ENCODE measurements at regions not wholly inside any gene's neighbourhood (a gene's known extent, or its start where the extent isn't known, plus 50 kb on each side); places are given as distances from the start of the nearest gene placed in this dataset.
A peak's percentile ranks its signal among the peaks of the same experiment; 100 is the strongest.

DNA sequence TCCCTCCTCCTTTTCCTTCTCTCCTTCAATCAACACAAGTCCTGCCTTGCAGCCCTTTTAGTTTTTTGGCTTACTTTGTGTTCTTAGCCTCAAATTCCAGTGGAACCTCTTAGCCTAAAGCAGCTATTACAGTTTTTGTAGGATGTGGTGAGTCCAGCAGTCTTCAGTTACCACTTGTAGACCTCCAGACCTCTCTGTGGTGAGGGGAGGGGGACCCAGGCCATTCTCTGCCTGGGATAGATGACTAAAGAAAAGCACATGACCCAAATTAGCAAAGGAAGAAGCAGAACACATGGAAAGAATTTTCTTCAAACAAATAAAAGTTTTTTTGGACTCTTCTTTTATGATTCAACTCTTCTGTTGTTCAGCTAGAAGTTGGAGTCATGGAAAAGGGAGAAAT is 246.5 kb downstream of the HAO1 start:
- in situ Hi-C loops (cut with MboI) = no loop called here
- no peak overlapping the region for H3K4me3 ChIP-seq
- DNase-seq = no peak

DNA sequence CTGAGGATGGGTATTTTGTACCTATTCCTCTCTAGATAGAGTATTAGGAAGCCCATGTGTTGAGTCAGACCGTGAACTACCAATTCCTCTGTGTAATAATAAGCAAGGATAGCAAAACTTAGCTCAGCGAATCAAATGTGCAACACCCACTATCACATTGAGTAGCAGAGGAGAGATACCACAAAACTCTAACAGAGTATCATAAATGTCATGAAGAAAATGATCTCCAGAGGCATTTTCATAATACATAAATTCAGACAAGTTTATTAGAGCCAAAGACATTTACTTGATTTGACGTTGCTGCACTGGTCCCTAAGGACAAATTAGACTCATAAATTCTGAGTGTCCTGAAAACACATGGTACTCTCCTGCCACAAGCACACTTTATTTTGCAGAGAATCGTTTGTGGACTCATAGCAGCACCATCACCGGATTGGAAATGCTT is 245.2 kb downstream of the HAO1 start:
- peak; percentile 14 for DNase-seq
- Histone ChIP-seq H3K9ac (no peak overlapping the region), H3K27ac (no peak overlapping the region), H3K4me1 (ENCODE audit: insufficient read depth) (peaks cover 31% of the 10 kb centered on the region), H3K79me2 (ENCODE audit: insufficient read depth) (no peaks in the 10 kb centered on the region), H3K36me3 (ENCODE audit: low read depth) (no peaks in the 10 kb centered on the region), H3K27me3 (replicated peaks; ENCODE audit: insufficient read depth) (no peaks in the 10 kb centered on the region), H4K20me1 (ENCODE audit: insufficient read depth) (no peaks in the 10 kb centered on the region), H3F3A (ENCODE audit: insufficient read depth) (peaks cover 5% of the 10 kb centered on the region; the same call in 1 of the 2 replicates), H3K9me2 (ENCODE audit: insufficient read depth) (no peaks in the 10 kb centered on the region), H2AFZ (no peak overlapping the region), H3K4me3 (no peak overlapping the region), H3K9me3 (ENCODE audit: low read depth) (no peaks in the 10 kb centered on the region), H3K4me2 (ENCODE audit: unreplicated experiment) (no peak overlapping the region)
- TF ChIP-seq EZH2phosphoT487 (IDR thresholded peaks at IDR 0.05; ENCODE audit: insufficient read depth, low read depth) = no peak
- TF ChIP-seq EZH2 (IDR thresholded peaks at IDR 0.05; ENCODE audit: insufficient read depth, poor library complexity, severe bottlenecking) = no peak
- 36 to 46% methylated on average over 5 of the region's 5 CpGs for WGBS, 2 experiments (ENCODE audit: low coverage in 1 of 2, low lambda C conversion rate in 2 of 2, missing lambda C conversion rate in 2 of 2)
- in situ Hi-C loops (cut with MboI) = no loop called here

More for the DNA sequence above, 246.5 kb downstream of the HAO1 start:
- TF ChIP-seq EZH2phosphoT487 (IDR thresholded peaks at IDR 0.05; ENCODE audit: insufficient read depth, low read depth) = no peak
- TF ChIP-seq EZH2 (IDR thresholded peaks at IDR 0.05; ENCODE audit: insufficient read depth, poor library complexity, severe bottlenecking) = no peak
- Histone ChIP-seq H3K36me3 (ENCODE audit: low read depth) (no peaks in the 10 kb centered on the region), H3K79me2 (ENCODE audit: insufficient read depth) (no peaks in the 10 kb centered on the region), H3K27ac (no peak overlapping the region), H3F3A (ENCODE audit: insufficient read depth) (peaks cover 5% of the 10 kb centered on the region; the same call in 1 of the 2 replicates), H3K9me3 (ENCODE audit: low read depth) (no peaks in the 10 kb centered on the region), H3K4me2 (ENCODE audit: unreplicated experiment) (no peak overlapping the region), H3K4me1 (ENCODE audit: insufficient read depth) (peaks cover 31% of the 10 kb centered on the region), H3K9me2 (ENCODE audit: insufficient read depth) (no peaks in the 10 kb centered on the region), H2AFZ (no peak overlapping the region), H4K20me1 (ENCODE audit: insufficient read depth) (no peaks in the 10 kb centered on the region), H3K9ac (no peak overlapping the region), H3K27me3 (replicated peaks; ENCODE audit: insufficient read depth) (no peaks in the 10 kb centered on the region)

DNA sequence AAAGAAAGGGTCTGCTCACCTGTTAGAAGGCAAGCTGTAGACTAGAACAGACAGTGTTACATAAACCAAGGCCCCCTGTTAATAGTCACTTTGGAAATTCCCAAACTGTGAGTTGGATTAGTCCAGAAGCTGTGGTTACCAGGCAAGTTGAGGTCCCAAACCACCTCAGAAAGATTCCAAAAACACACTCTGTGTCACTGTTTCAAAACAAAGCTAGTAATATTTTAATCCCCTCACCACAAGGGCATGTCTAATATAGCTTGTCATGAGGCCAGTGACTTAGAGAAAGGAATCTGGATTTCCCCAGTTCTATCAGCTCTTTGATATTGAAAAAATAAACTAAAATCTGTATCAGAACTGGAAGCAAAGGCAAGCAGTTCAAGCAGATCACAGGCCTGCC is 244.6 kb downstream of the HAO1 start:
- H4K20me1 ChIP-seq (ENCODE audit: insufficient read depth) = no peaks in the 10 kb centered on the region
- H3K9ac ChIP-seq = 0 out of 2 replicates have a peak overlapping the region, but pooled peaks have one; percentile 18
- peaks cover 5% of the 10 kb centered on the region; the same call in 1 of the 2 replicates for H3F3A ChIP-seq (ENCODE audit: insufficient read depth)
- in situ Hi-C loops (cut with MboI) = no loop called here
- no peaks in the 10 kb centered on the region for H3K27me3 ChIP-seq (replicated peaks; ENCODE audit: insufficient read depth)
- H3K9me2 ChIP-seq (ENCODE audit: insufficient read depth) = no peaks in the 10 kb centered on the region
- no peak overlapping the region for H3K27ac ChIP-seq
- no peaks in the 10 kb centered on the region for H3K79me2 ChIP-seq (ENCODE audit: insufficient read depth)
- H2AFZ ChIP-seq = no peak overlapping the region
- peak; percentile 65 for DNase-seq
- H3K4me2 ChIP-seq (ENCODE audit: unreplicated experiment) = no peak overlapping the region
- TF ChIP-seq EZH2 (IDR thresholded peaks at IDR 0.05; ENCODE audit: insufficient read depth, poor library complexity, severe bottlenecking) (no peak), EZH2phosphoT487 (IDR thresholded peaks at IDR 0.05; ENCODE audit: insufficient read depth, low read depth) (no peak)
- no peaks in the 10 kb centered on the region for H3K9me3 ChIP-seq (ENCODE audit: low read depth)
- H3K36me3 ChIP-seq (ENCODE audit: low read depth) = no peaks in the 10 kb centered on the region
- H3K4me1 ChIP-seq (ENCODE audit: insufficient read depth) = peaks cover 31% of the 10 kb centered on the region
- H3K4me3 ChIP-seq = no peak overlapping the region

DNA sequence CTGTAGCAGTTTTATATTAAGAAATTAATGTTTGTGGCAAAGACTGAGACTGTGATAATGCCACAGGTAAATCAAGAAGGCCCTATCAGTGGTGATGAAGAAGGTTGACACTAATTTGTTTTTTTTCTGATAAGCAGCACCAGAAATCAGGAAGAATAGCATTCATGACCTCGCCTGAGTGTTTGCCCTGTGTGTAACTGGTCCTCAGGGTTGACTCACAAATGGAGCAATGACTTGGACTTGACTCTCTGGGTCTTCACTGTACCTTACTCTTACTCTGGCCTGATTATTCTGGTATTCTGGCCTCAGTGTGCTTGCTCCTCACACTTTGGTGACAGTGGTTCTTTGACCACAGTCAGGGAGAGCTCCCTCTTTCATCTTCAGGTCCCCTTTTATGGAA is 243.9 kb downstream of the HAO1 start:
- TF ChIP-seq EZH2 (IDR thresholded peaks at IDR 0.05; ENCODE audit: insufficient read depth, poor library complexity, severe bottlenecking) (no peak), EZH2phosphoT487 (IDR thresholded peaks at IDR 0.05; ENCODE audit: insufficient read depth, low read depth) (no peak)

DNA sequence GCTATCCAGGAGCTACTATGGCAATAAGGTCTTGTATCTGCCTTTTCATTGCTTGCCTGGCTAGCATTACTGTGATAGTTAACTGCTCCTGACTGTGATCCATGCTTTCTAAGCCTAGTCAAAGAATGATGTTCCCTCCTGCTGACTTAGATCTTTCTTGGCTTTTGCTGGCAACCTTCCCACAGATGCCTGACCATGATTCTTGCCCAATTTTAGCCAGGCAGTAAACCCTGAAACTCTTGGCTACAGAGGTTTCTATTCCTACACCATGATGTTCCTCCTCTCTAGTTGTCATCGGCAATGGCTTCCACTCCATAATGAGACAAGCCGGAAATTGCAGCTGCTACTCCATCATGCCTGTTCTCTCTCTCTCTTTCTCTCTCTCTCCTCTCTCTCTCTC is 238.1 kb downstream of the HAO1 start:
- Histone ChIP-seq H3K9me3 (ENCODE audit: low read depth) (no peaks in the 10 kb centered on the region), H3K4me1 (ENCODE audit: insufficient read depth) (no peaks in the 10 kb centered on the region), H3K9ac (no peak overlapping the region), H3K4me3 (no peak overlapping the region), H3K27me3 (replicated peaks; ENCODE audit: insufficient read depth) (no peaks in the 10 kb centered on the region), H2AFZ (no peak overlapping the region), H4K20me1 (ENCODE audit: insufficient read depth) (no peaks in the 10 kb centered on the region), H3F3A (ENCODE audit: insufficient read depth) (no peaks in the 10 kb centered on the region), H3K9me2 (ENCODE audit: insufficient read depth) (no peaks in the 10 kb centered on the region), H3K27ac (no peak overlapping the region), H3K79me2 (ENCODE audit: insufficient read depth) (no peaks in the 10 kb centered on the region), H3K4me2 (ENCODE audit: unreplicated experiment) (no peak overlapping the region), H3K36me3 (ENCODE audit: low read depth) (no peaks in the 10 kb centered on the region)
- WGBS, 2 experiments (ENCODE audit: low coverage in 1 of 2, low lambda C conversion rate in 2 of 2, missing lambda C conversion rate in 2 of 2) = 96 to 100% methylated on average over 2 of the region's 2 CpGs
- peak; percentile 32 for DNase-seq
- in situ Hi-C loops (cut with MboI) = no loop called here
- no peak for TF ChIP-seq EZH2 (IDR thresholded peaks at IDR 0.05; ENCODE audit: insufficient read depth, poor library complexity, severe bottlenecking)
- TF ChIP-seq EZH2phosphoT487 (IDR thresholded peaks at IDR 0.05; ENCODE audit: insufficient read depth, low read depth) = no peak

More for the DNA sequence above, 243.9 kb downstream of the HAO1 start:
- Histone ChIP-seq H3K9me3 (ENCODE audit: low read depth) (no peaks in the 10 kb centered on the region), H3K9ac (peak overlapping the region; percentile 18; the same call in 1 of the 2 replicates), H3K4me2 (ENCODE audit: unreplicated experiment) (no peak overlapping the region), H4K20me1 (ENCODE audit: insufficient read depth) (no peaks in the 10 kb centered on the region), H3K9me2 (ENCODE audit: insufficient read depth) (no peaks in the 10 kb centered on the region), H3K27me3 (replicated peaks; ENCODE audit: insufficient read depth) (no peaks in the 10 kb centered on the region), H3K79me2 (ENCODE audit: insufficient read depth) (no peaks in the 10 kb centered on the region), H3F3A (ENCODE audit: insufficient read depth) (peaks cover 5% of the 10 kb centered on the region; the same call in 1 of the 2 replicates), H3K36me3 (ENCODE audit: low read depth) (no peaks in the 10 kb centered on the region), H2AFZ (no peak overlapping the region), H3K4me3 (no peak overlapping the region), H3K27ac (no peak overlapping the region), H3K4me1 (ENCODE audit: insufficient read depth) (peaks cover 30% of the 10 kb centered on the region)
- 60 to 75% methylated on average over 1 of the region's 1 CpG for WGBS, 2 experiments (ENCODE audit: low coverage in 1 of 2, low lambda C conversion rate in 2 of 2, missing lambda C conversion rate in 2 of 2)
- in situ Hi-C loops (cut with MboI) = no loop called here
- DNase-seq = peak; percentile 45

Data from GM23248 (cell line).